SK-N-SH treated with all-trans-retinoic acid at 6 μM for 48 hours (cell line): ENCODE measurements at regions not wholly inside any gene's neighbourhood (a gene's known extent, or its start where the extent isn't known, plus 50 kb on each side); places are given as distances from the start of the nearest gene placed in this dataset.

Source experiments
- ARNTL ChIP-seq: fragments of 450-650 bp; formaldehyde crosslinking; IDR thresholded peaks from 2 replicates; pipeline ENCODE4 v1.5.0; 2020; ENCODE audit warnings: low read depth, mild to moderate bottlenecking, moderate library complexity, borderline replicate concordance
- BACH2 ChIP-seq: fragments of 250-450 bp; sonication (Bioruptor Pico); IDR thresholded peaks from 2 replicates; pipeline ENCODE4 v1.9.0; 2021; ENCODE audit warnings: mild to moderate bottlenecking, borderline replicate concordance
- CSDC2 ChIP-seq: fragments of 250-450 bp; sonication (Bioruptor Pico); IDR thresholded peaks from 2 replicates; pipeline ENCODE4 v1.5.0; 2020; ENCODE audit warnings: mild to moderate bottlenecking, moderate library complexity
- CSRNP3 ChIP-seq: fragments of 250-450 bp; sonication (Bioruptor Pico); IDR thresholded peaks from 2 replicates; pipeline ENCODE4 v1.5.1; 2021; ENCODE audit warnings: mild to moderate bottlenecking, moderate library complexity
- ISL1 ChIP-seq: fragments of 250-450 bp; sonication (Bioruptor Pico); IDR thresholded peaks from 2 replicates; pipeline ENCODE4 v2.1.2; 2022; ENCODE audit warnings: mild to moderate bottlenecking, moderate library complexity
- PATZ1 ChIP-seq: fragments of 250-450 bp; sonication (Bioruptor Pico); IDR thresholded peaks from 2 replicates; pipeline ENCODE4 v1.8.0; 2020; ENCODE audit warnings: mild to moderate bottlenecking, moderate library complexity, borderline replicate concordance
- POU6F1 ChIP-seq: fragments of 250-450 bp; sonication (Bioruptor Pico); IDR thresholded peaks from 2 replicates; pipeline ENCODE4 v1.8.0; 2021; ENCODE audit warnings: low read depth, mild to moderate bottlenecking, moderate library complexity, borderline replicate concordance
- SNAI2 ChIP-seq: fragments of 250-450 bp; sonication (Bioruptor Pico); IDR thresholded peaks from 2 replicates; pipeline ENCODE4 v1.5.0; 2020; ENCODE audit warnings: mild to moderate bottlenecking, moderate library complexity
- TCF4 ChIP-seq: fragments of 250-450 bp; sonication (Bioruptor Pico); IDR thresholded peaks from 2 replicates; pipeline ENCODE4 v1.8.0; 2021; ENCODE audit warnings: mild to moderate bottlenecking, moderate library complexity, borderline replicate concordance
- TOX ChIP-seq: fragments of 250-450 bp; sonication (Bioruptor Pico); IDR thresholded peaks from 2 replicates; pipeline ENCODE4 v1.8.0; 2021; ENCODE audit warnings: mild to moderate bottlenecking, moderate library complexity, borderline replicate concordance
- ZFP3 ChIP-seq: fragments of 250-450 bp; sonication (Bioruptor Pico); IDR thresholded peaks from 2 replicates; pipeline ENCODE4 v1.5.0; 2020; ENCODE audit warnings: mild to moderate bottlenecking, moderate library complexity
- ZFP30 ChIP-seq: fragments of 450-650 bp; formaldehyde crosslinking; IDR thresholded peaks from 2 replicates; pipeline ENCODE4 v1.5.0; 2022; ENCODE audit warnings: mild to moderate bottlenecking, moderate library complexity
- ZNF565 ChIP-seq: fragments of 450-650 bp; formaldehyde crosslinking; conservative IDR thresholded peaks from 2 replicates; pipeline ENCODE4 v1.5.0; 2020; ENCODE audit warnings: low read depth, mild to moderate bottlenecking, moderate library complexity
- ZNF8 ChIP-seq: fragments of 450-650 bp; formaldehyde crosslinking; IDR thresholded peaks from 2 replicates; pipeline ENCODE4 v1.5.0; 2020; ENCODE audit warnings: mild to moderate bottlenecking, moderate library complexity

- TF ChIP-seq ISL1 (CRISPR knock-in tag) (no peak), TCF4 (CRISPR knock-in tag) (no peak), ZNF565 (no peak), PATZ1 (CRISPR knock-in tag) (no peak), ZNF8 (CRISPR knock-in tag) (no peak), CSDC2 (CRISPR knock-in tag) (no peak), CSRNP3 (CRISPR knock-in tag) (no peak), SNAI2 (CRISPR knock-in tag) (no peak), ZFP30 (CRISPR knock-in tag) (no peak), ZFP3 (no peak), ARNTL (no peak), POU6F1 (CRISPR knock-in tag) (no peak), TOX (CRISPR knock-in tag) (no peak), BACH2 (no peak)
Measured at GRCh38 chr12:94771741-94772140, 121.4 kb upstream of the TMCC3 start.
